Naive thymus-derived CD8-positive, alpha-beta T cell (primary cell): ENCODE measurements at regions not wholly inside any gene's neighbourhood (a gene's known extent, or its start where the extent isn't known, plus 50 kb on each side); places are given as distances from the start of the nearest gene placed in this dataset.
A peak's percentile ranks its signal among the peaks of the same experiment; 100 is the strongest.

ENCODE experiments used
- ATAC-seq, 2 donors: fragments of 150-1000 bp; cut with Tn5 transposase in 1 of 2; sonication (Bioruptor Pico), chemical (Tn5 transposase) in 1 of 2; 1 replicate in 1 of 2; 2 replicates in 1 of 2; pipeline ENCODE4 v1.10.0; 2021; ENCODE audit warnings: mild to moderate bottlenecking in 2 of 2, moderate library complexity in 2 of 2
- POLR2A ChIA-PET: fragments of 350-600 bp; sonication (Branson Sonifier 250); formaldehyde crosslinking; loops from one replicate; lab custom pipeline; 2021; ENCODE audit warnings: antibody characterized with exemption; lab: Charles Lee
- DNase-seq, 10 donors: peaks; one replicate each; pipeline versions ENCODE4 v3.0.0 to v3.0.0-alpha.2; 2020 to 2022
- H3K27ac Mint-ChIP-seq, 10 donors: one replicate each; pipeline ENCODE4 v1.8.0; 2020 to 2022; ENCODE audit warnings: mild to moderate bottlenecking in 10 of 10, mixed read lengths in 10 of 10, moderate library complexity in 4 of 10, inconsistent platforms in 1 of 10
- H3K27me3 Mint-ChIP-seq, 5 donors: one replicate each; pipeline ENCODE4 v1.8.0; 2021 to 2022; ENCODE audit warnings: mixed read lengths in 5 of 5
- H3K36me3 Mint-ChIP-seq, 3 donors: one replicate each; pipeline ENCODE4 v1.8.0; 2020 to 2022; ENCODE audit warnings: mixed read lengths in 3 of 3, mild to moderate bottlenecking in 2 of 3, inconsistent platforms in 1 of 3
- H3K4me1 Mint-ChIP-seq, 4 donors: one replicate each; pipeline ENCODE4 v1.8.0; 2021 to 2022; ENCODE audit warnings: mixed read lengths in 4 of 4
- H3K4me3 Mint-ChIP-seq, 10 donors: one replicate each; pipeline ENCODE4 v1.8.0; 2020 to 2022; ENCODE audit warnings: mild to moderate bottlenecking in 10 of 10, mixed read lengths in 10 of 10, moderate library complexity in 6 of 10, inconsistent platforms in 1 of 10
- H3K9me3 Mint-ChIP-seq, 9 donors: one replicate each; pipeline ENCODE4 v1.8.0; 2020 to 2022; ENCODE audit warnings: mixed read lengths in 9 of 9, mild to moderate bottlenecking in 3 of 9, inconsistent platforms in 1 of 9, moderate library complexity in 1 of 9

- H3K4me1 Mint-ChIP-seq: peaks cover 0 to 11% (median 7%) of the 10 kb centered on the region in 4 donors
- H3K9me3 Mint-ChIP-seq: no peaks in the 10 kb centered on the region
- peak overlapping the region in 1 of 10 donors; percentile 13 for H3K27ac Mint-ChIP-seq
- POLR2A ChIA-PET: no interaction called here
- no peak for DNase-seq
- no peaks in the 10 kb centered on the region for H3K36me3 Mint-ChIP-seq
- H3K27me3 Mint-ChIP-seq: peaks cover 0 to 10% (median 3%) of the 10 kb centered on the region in 5 donors
- no peak for ATAC-seq
- no peak overlapping the region for H3K4me3 Mint-ChIP-seq
Measured at GRCh38 chr15:68503213-68503612, 71.2 kb upstream of the ITGA11 start.

DNA sequence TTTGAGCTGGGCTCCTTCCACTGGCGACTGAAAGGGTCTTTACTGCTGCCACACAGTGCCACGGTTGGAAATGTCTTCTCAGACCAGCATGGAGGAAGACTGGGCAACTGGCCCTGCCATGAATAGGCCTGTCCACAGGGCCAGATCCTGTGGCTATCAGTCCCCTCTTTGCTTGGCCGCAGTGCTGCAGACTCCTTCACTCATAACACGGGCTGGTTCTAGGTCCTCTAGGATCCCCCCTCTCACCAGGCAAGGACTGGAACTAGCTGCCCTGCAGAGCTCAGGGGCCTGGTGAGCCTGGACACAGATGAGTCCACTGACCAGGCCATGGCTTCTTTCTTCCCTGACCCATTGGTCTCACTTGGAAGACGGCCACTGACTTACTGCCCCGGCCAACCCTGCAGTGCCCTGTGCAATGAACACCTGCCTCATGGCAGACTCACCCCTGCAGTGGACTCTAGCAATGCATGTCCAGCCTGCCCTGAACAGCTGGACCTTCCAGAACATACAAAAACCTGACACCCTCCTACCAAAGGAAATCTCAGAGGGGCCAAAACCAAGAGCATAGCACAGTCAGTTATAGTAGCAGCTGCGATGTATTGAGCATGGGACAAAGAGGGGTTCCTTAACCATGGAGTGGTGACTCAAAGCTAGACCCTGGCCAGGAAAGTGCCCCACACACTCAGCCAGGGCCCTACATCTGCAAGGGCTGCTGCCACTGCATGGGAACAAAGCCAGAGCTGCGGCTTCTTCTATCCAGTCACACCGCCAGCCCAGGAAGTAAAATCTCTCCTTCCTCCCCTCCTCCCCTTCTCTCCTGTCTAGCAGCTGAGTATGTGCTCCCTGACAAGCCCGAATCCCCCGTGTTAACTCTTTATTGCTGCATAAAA lies 72.1 kb upstream of the ITGA11 start:
- ATAC-seq (no peak), DNase-seq (no peak)
- H3K9me3 Mint-ChIP-seq: no peaks in the 10 kb centered on the region
- H3K27ac Mint-ChIP-seq: peak overlapping the region in 1 of 10 donors; percentile 53
- peaks cover 0 to 10% (median 6%) of the 10 kb centered on the region in 5 donors for H3K27me3 Mint-ChIP-seq
- no peaks in the 10 kb centered on the region for H3K36me3 Mint-ChIP-seq
- H3K4me3 Mint-ChIP-seq: peak overlapping the region in 8 of 10 donors; percentile 29 to 71 (median 50)
- POLR2A ChIA-PET: no interaction called here
- peaks cover 0 to 11% (median 7%) of the 10 kb centered on the region in 4 donors for H3K4me1 Mint-ChIP-seq

GRCh38 chr15:68504681-68505170 lies 72.8 kb upstream of the ITGA11 start:
- Mint-ChIP-seq H3K36me3 (no peaks in the 10 kb centered on the region), H3K4me3 (peak overlapping the region in 8 of 10 donors; percentile 29 to 71 (median 50)), H3K4me1 (peaks cover 0 to 11% (median 7%) of the 10 kb centered on the region in 4 donors), H3K9me3 (no peaks in the 10 kb centered on the region), H3K27ac (peak overlapping the region in 2 of 10 donors; percentile 32 to 53), H3K27me3 (peaks cover 0 to 14% (median 6%) of the 10 kb centered on the region in 5 donors)
- POLR2A ChIA-PET: no interaction called here
- ATAC-seq (no peak), DNase-seq (no peak)

DNA sequence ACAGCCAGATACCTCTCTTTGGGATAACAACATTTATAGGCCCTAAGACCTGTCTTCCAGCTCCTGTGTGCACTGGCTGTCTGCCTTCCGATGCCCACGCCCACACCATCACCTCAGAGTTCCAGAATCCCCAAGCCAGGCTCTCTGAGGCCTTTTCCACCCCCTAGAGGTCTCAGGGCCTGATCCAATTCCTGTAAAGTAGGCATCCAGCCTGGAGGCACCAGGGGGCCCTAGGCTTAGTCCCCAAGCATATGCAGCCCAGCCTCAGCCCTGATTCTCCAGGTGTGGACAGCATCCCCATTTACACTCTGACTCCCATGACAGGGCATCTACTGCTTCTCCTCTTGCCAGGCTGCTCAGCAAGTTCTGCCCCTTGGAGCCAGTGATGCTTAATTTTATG lies 72.7 kb upstream of the CORO2B start:
- no peaks in the 10 kb centered on the region for H3K9me3 Mint-ChIP-seq
- no peaks in the 10 kb centered on the region for H3K36me3 Mint-ChIP-seq
- peak overlapping the region in 1 of 10 donors; percentile 14 for H3K27ac Mint-ChIP-seq
- peaks cover 0 to 11% (median 7%) of the 10 kb centered on the region in 4 donors for H3K4me1 Mint-ChIP-seq
- H3K4me3 Mint-ChIP-seq: no peak overlapping the region
- POLR2A ChIA-PET: no interaction called here
- ATAC-seq (no peak), DNase-seq (no peak)
- H3K27me3 Mint-ChIP-seq: peaks cover 6 to 19% (median 10%) of the 10 kb centered on the region in 5 donors

- DNase-seq (no peak), ATAC-seq (no peak)
- H3K27ac Mint-ChIP-seq: no peak overlapping the region
- H3K27me3 Mint-ChIP-seq: peaks cover 7 to 24% (median 11%) of the 10 kb centered on the region in 5 donors
- no peaks in the 10 kb centered on the region for H3K36me3 Mint-ChIP-seq
- no peak overlapping the region for H3K4me3 Mint-ChIP-seq
- peaks cover 0 to 8% (median 0%) of the 10 kb centered on the region in 9 donors for H3K9me3 Mint-ChIP-seq
- peaks cover 0 to 11% (median 7%) of the 10 kb centered on the region in 4 donors for H3K4me1 Mint-ChIP-seq
- POLR2A ChIA-PET: no interaction called here
Measured at GRCh38 chr15:68507447-68507846, 71.3 kb upstream of the CORO2B start.

DNA sequence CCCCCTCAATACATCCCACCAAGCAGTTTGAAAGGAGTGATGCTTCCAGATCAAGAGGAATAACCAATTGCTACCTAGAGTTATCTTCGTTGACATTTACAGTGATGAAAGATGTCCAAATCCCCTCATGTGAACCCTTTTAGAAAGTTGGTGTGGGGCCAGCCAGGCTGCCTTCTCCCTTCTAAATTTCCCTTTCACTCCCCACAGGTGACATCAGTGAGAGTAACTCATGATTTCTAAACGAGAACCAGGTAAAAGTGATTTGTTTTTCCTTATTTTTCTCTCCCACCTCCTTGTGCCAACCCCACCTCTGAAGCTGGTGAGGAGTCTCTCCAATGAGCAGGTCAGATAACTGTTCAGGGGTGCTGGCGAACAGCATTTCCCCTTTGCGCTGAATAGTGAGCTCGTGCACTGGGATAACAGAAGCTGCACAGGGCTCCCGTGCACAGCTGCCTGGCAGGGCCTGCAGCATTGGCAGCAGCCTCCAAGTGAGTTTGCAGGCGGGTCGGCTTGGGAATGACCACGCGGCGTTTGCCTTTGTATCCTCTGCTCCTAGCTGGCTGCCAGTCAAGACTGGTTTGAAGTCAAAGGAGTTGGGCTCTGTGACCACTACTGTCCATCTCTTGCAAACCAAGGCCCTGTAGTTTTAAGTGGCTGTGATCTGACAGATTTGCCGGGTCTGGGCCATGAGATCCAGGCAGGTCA lies 70.2 kb upstream of the CORO2B start:
- Mint-ChIP-seq H3K36me3 (no peaks in the 10 kb centered on the region), H3K9me3 (peaks cover 0 to 17% (median 2%) of the 10 kb centered on the region in 9 donors), H3K4me3 (no peak overlapping the region), H3K27ac (no peak overlapping the region), H3K27me3 (peaks cover 7 to 27% (median 11%) of the 10 kb centered on the region in 5 donors), H3K4me1 (peaks cover 0 to 11% (median 7%) of the 10 kb centered on the region in 4 donors)
- no peak for ATAC-seq
- POLR2A ChIA-PET: no interaction called here
- DNase-seq: no peak

DNA sequence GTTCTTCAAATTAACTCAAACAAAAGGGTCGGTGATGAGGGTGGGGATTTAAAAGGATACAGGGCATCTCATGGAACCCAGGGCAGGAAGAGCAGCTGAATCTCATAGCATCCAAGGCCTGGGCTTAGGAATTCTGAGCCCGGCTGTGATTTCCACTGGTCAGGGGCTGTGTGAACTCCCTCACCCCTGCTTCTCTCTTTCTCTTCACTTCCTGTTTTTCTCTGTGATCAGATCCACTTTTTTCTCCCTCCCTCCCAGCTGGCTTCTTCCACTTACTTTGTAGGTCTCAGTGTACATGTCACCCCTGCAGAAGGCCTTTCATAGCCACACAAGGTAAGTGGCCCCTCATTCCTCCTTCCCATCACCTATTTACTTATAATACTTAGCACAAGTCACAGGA lies 68.2 kb upstream of the CORO2B start:
- POLR2A ChIA-PET: no interaction called here
- no peak for ATAC-seq
- H3K36me3 Mint-ChIP-seq: no peaks in the 10 kb centered on the region
- H3K27me3 Mint-ChIP-seq: peaks cover 5 to 27% (median 9%) of the 10 kb centered on the region in 5 donors
- DNase-seq: no peak
- H3K4me3 Mint-ChIP-seq: no peak overlapping the region
- H3K4me1 Mint-ChIP-seq: no peaks in the 10 kb centered on the region
- no peak overlapping the region for H3K27ac Mint-ChIP-seq
- H3K9me3 Mint-ChIP-seq: peaks cover 0 to 25% (median 4%) of the 10 kb centered on the region in 9 donors

DNA sequence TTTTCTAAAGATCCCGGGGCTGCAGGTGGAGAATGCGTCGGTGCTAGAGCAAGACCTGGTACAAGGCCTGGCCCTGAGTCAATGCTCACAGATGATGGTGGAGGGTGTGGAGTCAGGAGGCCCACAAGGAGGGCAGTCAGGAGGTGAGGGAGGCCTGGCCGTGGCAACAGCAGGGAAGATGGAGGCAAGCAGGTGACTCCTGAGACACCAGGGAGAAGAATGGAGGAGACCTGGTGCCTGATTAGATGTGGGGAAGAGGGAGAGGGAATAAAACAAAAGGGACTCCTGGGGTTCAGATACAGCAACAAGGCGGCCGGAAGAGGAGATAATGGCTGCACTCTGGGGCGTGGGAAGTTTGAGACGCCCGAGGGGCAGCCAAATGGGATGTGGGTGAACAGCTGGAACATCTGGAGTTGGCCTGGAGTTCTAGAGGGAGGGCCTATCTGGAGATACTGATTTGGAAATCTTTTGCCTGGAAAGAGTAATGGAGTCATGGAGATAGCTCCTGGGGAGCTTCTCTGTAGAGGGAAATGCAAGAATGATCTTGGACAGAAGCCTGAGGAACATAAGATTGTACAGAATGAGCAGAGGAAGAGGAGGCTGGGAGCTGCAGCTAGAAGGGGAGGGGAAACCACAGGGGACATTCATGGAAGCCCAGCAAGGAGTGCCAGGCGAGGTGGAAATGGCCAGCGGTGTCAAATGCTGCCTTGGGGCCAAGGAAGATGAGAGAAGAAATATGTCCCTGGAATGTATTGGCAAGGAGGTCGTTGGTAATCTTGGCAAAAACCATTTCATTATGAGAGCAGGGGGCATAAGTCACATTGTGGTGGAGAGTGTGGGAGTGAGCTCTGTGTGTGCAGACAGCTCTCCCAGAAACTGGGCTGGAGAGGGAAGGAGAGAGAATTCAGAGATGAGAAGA lies 67.5 kb upstream of the CORO2B start:
- no peak for DNase-seq
- Mint-ChIP-seq H3K27me3 (peaks cover 5 to 20% (median 9%) of the 10 kb centered on the region in 5 donors), H3K4me1 (no peaks in the 10 kb centered on the region), H3K4me3 (no peak overlapping the region), H3K27ac (no peak overlapping the region), H3K36me3 (no peaks in the 10 kb centered on the region), H3K9me3 (peaks cover 0 to 25% (median 4%) of the 10 kb centered on the region in 9 donors)
- no peak for ATAC-seq
- POLR2A ChIA-PET: no interaction called here

- DNase-seq (no peak), ATAC-seq (no peak)
- Mint-ChIP-seq H3K27me3 (peaks cover 5 to 20% (median 9%) of the 10 kb centered on the region in 5 donors), H3K4me3 (no peak overlapping the region), H3K4me1 (no peaks in the 10 kb centered on the region), H3K27ac (no peak overlapping the region), H3K9me3 (peaks cover 0 to 25% (median 4%) of the 10 kb centered on the region in 9 donors), H3K36me3 (no peaks in the 10 kb centered on the region)
- POLR2A ChIA-PET: no interaction called here
Measured at GRCh38 chr15:68512052-68512451, 66.7 kb upstream of the CORO2B start.

DNA sequence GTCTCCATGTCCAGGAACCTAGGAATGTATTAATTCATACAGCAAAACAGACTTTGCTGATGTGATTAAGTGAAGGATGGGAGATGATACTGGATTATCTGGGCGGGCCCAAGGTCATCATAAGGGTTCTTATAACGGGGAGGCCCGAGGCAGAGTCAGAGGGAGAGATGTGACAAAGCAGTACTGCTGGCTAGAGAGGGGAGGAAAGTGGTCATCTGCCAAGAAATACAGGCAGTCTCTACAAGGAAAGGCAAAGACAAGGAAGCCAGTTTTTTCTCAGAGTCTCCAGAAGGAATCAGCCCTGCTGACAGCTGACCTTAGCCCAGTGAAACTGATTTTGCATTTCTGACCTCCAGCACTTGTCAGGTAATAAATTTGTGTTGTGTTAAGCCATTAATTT lies 66.2 kb upstream of the CORO2B start:
- no peaks in the 10 kb centered on the region for H3K36me3 Mint-ChIP-seq
- DNase-seq (no peak), ATAC-seq (no peak)
- peaks cover 5 to 20% (median 7%) of the 10 kb centered on the region in 5 donors for H3K27me3 Mint-ChIP-seq
- H3K27ac Mint-ChIP-seq: no peak overlapping the region
- peaks cover 0 to 25% (median 4%) of the 10 kb centered on the region in 9 donors for H3K9me3 Mint-ChIP-seq
- H3K4me1 Mint-ChIP-seq: no peaks in the 10 kb centered on the region
- no peak overlapping the region for H3K4me3 Mint-ChIP-seq
- POLR2A ChIA-PET: no interaction called here

- POLR2A ChIA-PET: no interaction called here
- Mint-ChIP-seq H3K36me3 (no peaks in the 10 kb centered on the region), H3K27me3 (peaks cover 6 to 23% (median 8%) of the 10 kb centered on the region in 5 donors), H3K9me3 (peaks cover 0 to 25% (median 4%) of the 10 kb centered on the region in 9 donors), H3K4me3 (no peak overlapping the region), H3K4me1 (no peaks in the 10 kb centered on the region), H3K27ac (no peak overlapping the region)
- DNase-seq (no peak), ATAC-seq (no peak)
Measured at GRCh38 chr15:68515371-68516095, 63.3 kb upstream of the CORO2B start.
